Ovary (tissue), 3 donors: ENCODE measurements at regions not wholly inside any gene's neighbourhood (a gene's known extent, or its start where the extent isn't known, plus 50 kb on each side); places are given as distances from the start of the nearest gene placed in this dataset.

Experiments
- CTCF ChIP-seq, 3 donors: fragments of 450-650 bp in 2 of 3; fragments of 200-600 bp in 1 of 3; IDR thresholded peaks; one replicate each; pipeline versions ENCODE4 v1.5.1 to v1.8.0; 2016 to 2022; ENCODE audit warnings: antibody characterized with exemption in 3 of 3, mild to moderate bottlenecking in 1 of 3
- POLR2A ChIP-seq: fragments of 450-650 bp; IDR thresholded peaks from one replicate; pipeline ENCODE4 v1.6.1; 2017; ENCODE audit warnings: antibody characterized with exemption, mild to moderate bottlenecking, moderate library complexity
- donor health status: DM: no; HTN: no; CAD: no.

GRCh38 chr1:201729973-201730608 lies 98.9 kb upstream of the IPO9 start:
- no peak for TF ChIP-seq CTCF (IDR thresholded peaks at IDR 0.05)
- TF ChIP-seq POLR2A, result no peak
